B cell (primary cell): ENCODE measurements at regions not wholly inside any gene's neighbourhood (a gene's known extent, or its start where the extent isn't known, plus 50 kb on each side); places are given as distances from the start of the nearest gene placed in this dataset.

Experiments
- ATAC-seq: fragments of 200-7000 bp; cut with Tn5 transposase; one replicate; pipeline ENCODE4 v1.10.0; 2021; ENCODE audit warnings: low read depth, mild to moderate bottlenecking, moderate number of reproducible peaks, moderate library complexity
- CTCF ChIA-PET: fragments of 350-600 bp; sonication (Branson Sonifier 250); formaldehyde crosslinking; loops from one replicate; lab custom pipeline; 2021; ENCODE audit warnings: antibody characterized with exemption, inconsistent platforms; lab: Charles Lee
- POLR2A ChIA-PET: fragments of 350-600 bp; sonication (Branson Sonifier 250); formaldehyde crosslinking; loops from one replicate; lab custom pipeline; 2021; ENCODE audit warnings: antibody characterized with exemption; lab: Charles Lee
- DNase-seq: peaks from one replicate; pipeline ENCODE4 v3.0.0; 2013
- H2AFZ ChIP-seq: 2 replicates; pipeline ENCODE4 v1.6.1; 2012; ENCODE audit warnings: mild to moderate bottlenecking, low read depth, low read length; ENCODE audit not compliant: insufficient read depth, poor library complexity, severe bottlenecking
- H3K27ac ChIP-seq, 2 donors: 1 replicate in 1 of 2; 2 replicates in 1 of 2; pipeline ENCODE4 v1.5.1; 2012 to 2013; ENCODE audit warnings: low read length in 2 of 2, mild to moderate bottlenecking in 2 of 2, moderate library complexity in 1 of 2
- H3K27me3 ChIP-seq, 4 experiments: fragments of 200-600 bp in 1 of 4; sonication (generic) in 1 of 4; replicated peaks in 1 of 4; 1 replicate in 2 of 4; 2 replicates in 2 of 4; pipeline versions ENCODE4 v1.6.1 to v1.7.0; 2013 to 2016; ENCODE audit warnings: low read length in 3 of 4, mild to moderate bottlenecking in 2 of 4, mixed read lengths in 1 of 4, moderate library complexity in 1 of 4; ENCODE audit not compliant: insufficient read depth in 4 of 4, control insufficient read depth in 3 of 4; ENCODE audit errors: control extremely low read depth in 1 of 4
- H3K36me3 ChIP-seq, 2 experiments: replicated peaks in 1 of 2; 1 replicate in 1 of 2; 2 replicates in 1 of 2; pipeline versions ENCODE4 v1.6.1 to v1.7.1; 2013; ENCODE audit warnings: low read length in 1 of 2; ENCODE audit not compliant: insufficient read depth in 2 of 2, control insufficient read depth in 1 of 2; ENCODE audit errors: control extremely low read depth in 1 of 2, extremely low read depth in 1 of 2
- H3K4me1 ChIP-seq, 2 donors: fragments of 200-600 bp in 1 of 2; sonication (generic) in 1 of 2; 1 replicate in 1 of 2; 2 replicates in 1 of 2; pipeline versions ENCODE4 v1.5.1 to v1.6.1; 2013 to 2017; ENCODE audit warnings: low read length in 2 of 2; ENCODE audit not compliant: control insufficient read depth in 2 of 2, insufficient read depth in 2 of 2
- H3K4me2 ChIP-seq: replicated peaks from 2 replicates; pipeline ENCODE3; 2012; ENCODE audit warnings: mild to moderate bottlenecking, low read depth, low read length; ENCODE audit not compliant: poor library complexity, severe bottlenecking
- H3K4me3 ChIP-seq, 5 experiments: fragments of 200-600 bp in 1 of 5; sonication (generic) in 1 of 5; 1 replicate in 3 of 5; 2 replicates in 2 of 5; pipeline versions ENCODE4 v1.5.1 to v1.7.0; 2011 to 2016; ENCODE audit warnings: low read length in 4 of 5, mild to moderate bottlenecking in 4 of 5, low read depth in 2 of 5, control low read depth in 1 of 5, moderate library complexity in 1 of 5; ENCODE audit not compliant: insufficient read depth in 1 of 5; ENCODE audit errors: control extremely low read depth in 1 of 5, extremely low read depth in 1 of 5
- H3K79me2 ChIP-seq: fragments of 200-600 bp; sonication (generic); one replicate; pipeline ENCODE4 v1.6.0; 2016; ENCODE audit warnings: low read length; ENCODE audit not compliant: control insufficient read depth, insufficient read depth
- H3K9ac ChIP-seq: fragments of 200-600 bp; sonication (generic); 2 replicates; pipeline ENCODE4 v1.6.1; 2017; ENCODE audit warnings: mild to moderate bottlenecking, low read length, moderate library complexity
- H3K9me3 ChIP-seq, 3 donors: one replicate each; pipeline versions ENCODE4 v1.6.1 to v1.7.1; 2013; ENCODE audit warnings: low read length in 2 of 3; ENCODE audit not compliant: control insufficient read depth in 2 of 3, insufficient read depth in 1 of 3; ENCODE audit errors: control extremely low read depth in 1 of 3
- H4K20me1 ChIP-seq: 2 replicates; pipeline ENCODE4 v1.6.0; 2012; ENCODE audit warnings: mild to moderate bottlenecking, low read length; ENCODE audit not compliant: insufficient read depth, control insufficient read depth, poor library complexity, severe bottlenecking
- H3K27ac Mint-ChIP-seq: one replicate; pipeline ENCODE4 v1.8.0; 2021; ENCODE audit warnings: mixed read lengths
- H3K27me3 Mint-ChIP-seq: one replicate; pipeline ENCODE4 v1.8.0; 2021; ENCODE audit warnings: mixed read lengths
- H3K4me1 Mint-ChIP-seq: one replicate; pipeline ENCODE4 v1.8.0; 2021; ENCODE audit warnings: mixed read lengths
- H3K4me3 Mint-ChIP-seq: one replicate; pipeline ENCODE4 v1.8.0; 2021; ENCODE audit warnings: mixed read lengths
- H3K9me3 Mint-ChIP-seq: one replicate; pipeline ENCODE4 v1.8.0; 2022; ENCODE audit warnings: mixed read lengths; ENCODE audit not compliant: insufficient read depth
- EZH2 ChIP-seq: IDR thresholded peaks from 2 replicates; pipeline ENCODE4 v1.6.1; 2012; ENCODE audit warnings: borderline replicate concordance, low read depth, mild to moderate bottlenecking, moderate library complexity, low read length; ENCODE audit not compliant: insufficient read depth, poor library complexity, severe bottlenecking
- WGBS: methylation state at CpG from one replicate; pipeline ENCODE4 v1.1.5; 2013; ENCODE audit warnings: missing lambda C conversion rate; ENCODE audit not compliant: insufficient coverage; 5-methylcytosine and 5-hydroxymethylcytosine counted together
- intact Hi-C: fragments of 100-400 bp; cut with micrococcal nuclease; formaldehyde crosslinking; loops from one replicate; pipeline ENCODE4 v1.10.0; 2022
- TF ChIP-seq, protein P1 (sequence below): fragments of 200-600 bp; IDR thresholded peaks from one replicate; pipeline ENCODE4 v1.8.0; 2022; ENCODE audit warnings: antibody characterized with exemption, mild to moderate bottlenecking

DNA sequence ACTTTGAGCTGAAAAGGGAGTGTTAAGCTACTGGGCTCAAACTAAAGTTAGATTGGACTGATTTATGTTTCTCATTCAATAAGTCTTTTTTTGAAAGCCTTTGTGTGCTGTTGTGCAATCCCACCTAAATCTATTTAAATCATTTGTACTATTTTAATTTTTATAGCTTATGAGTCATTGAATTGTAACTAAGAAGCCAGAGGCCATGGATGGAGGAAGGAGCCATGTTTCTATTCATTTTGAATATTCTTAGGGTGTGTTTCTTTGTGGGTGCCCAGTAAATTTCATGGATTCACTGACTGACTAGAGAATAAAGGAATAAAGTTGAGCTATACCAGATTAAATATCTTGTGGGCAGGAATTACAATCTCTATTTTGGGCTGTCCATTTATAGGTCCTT is 238.5 kb downstream of the KIF4B start:
- peaks cover 6% of the 10 kb centered on the region for H3K27me3 Mint-ChIP-seq
- Histone ChIP-seq H2AFZ (no peak overlapping the region), H3K79me2 (no peaks in the 10 kb centered on the region), H3K9ac (no peak overlapping the region), H3K27me3 (no peaks in the 10 kb centered on the region), H3K36me3 (no peaks in the 10 kb centered on the region), H3K9me3 (no peaks in the 10 kb centered on the region), H3K4me2 (no peak overlapping the region), H3K4me1 (no peaks in the 10 kb centered on the region), H4K20me1 (no peaks in the 10 kb centered on the region), H3K4me3 (no peak overlapping the region), H3K27ac (no peak overlapping the region)
- intact Hi-C loops, result no loop called here
- DNase-seq, result no peak
- ATAC-seq, result no peak
- no peaks in the 10 kb centered on the region for H3K9me3 Mint-ChIP-seq
- no peak overlapping the region for H3K4me3 Mint-ChIP-seq
- H3K4me1 Mint-ChIP-seq, result no peaks in the 10 kb centered on the region
- H3K27ac Mint-ChIP-seq, result no peak overlapping the region
- POLR2A ChIA-PET, result no interaction called here
- CTCF ChIA-PET, result no interaction called here
- TF ChIP-seq, protein P1, sequence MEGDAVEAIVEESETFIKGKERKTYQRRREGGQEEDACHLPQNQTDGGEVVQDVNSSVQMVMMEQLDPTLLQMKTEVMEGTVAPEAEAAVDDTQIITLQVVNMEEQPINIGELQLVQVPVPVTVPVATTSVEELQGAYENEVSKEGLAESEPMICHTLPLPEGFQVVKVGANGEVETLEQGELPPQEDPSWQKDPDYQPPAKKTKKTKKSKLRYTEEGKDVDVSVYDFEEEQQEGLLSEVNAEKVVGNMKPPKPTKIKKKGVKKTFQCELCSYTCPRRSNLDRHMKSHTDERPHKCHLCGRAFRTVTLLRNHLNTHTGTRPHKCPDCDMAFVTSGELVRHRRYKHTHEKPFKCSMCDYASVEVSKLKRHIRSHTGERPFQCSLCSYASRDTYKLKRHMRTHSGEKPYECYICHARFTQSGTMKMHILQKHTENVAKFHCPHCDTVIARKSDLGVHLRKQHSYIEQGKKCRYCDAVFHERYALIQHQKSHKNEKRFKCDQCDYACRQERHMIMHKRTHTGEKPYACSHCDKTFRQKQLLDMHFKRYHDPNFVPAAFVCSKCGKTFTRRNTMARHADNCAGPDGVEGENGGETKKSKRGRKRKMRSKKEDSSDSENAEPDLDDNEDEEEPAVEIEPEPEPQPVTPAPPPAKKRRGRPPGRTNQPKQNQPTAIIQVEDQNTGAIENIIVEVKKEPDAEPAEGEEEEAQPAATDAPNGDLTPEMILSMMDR, result no peak
- no peak for TF ChIP-seq EZH2

DNA sequence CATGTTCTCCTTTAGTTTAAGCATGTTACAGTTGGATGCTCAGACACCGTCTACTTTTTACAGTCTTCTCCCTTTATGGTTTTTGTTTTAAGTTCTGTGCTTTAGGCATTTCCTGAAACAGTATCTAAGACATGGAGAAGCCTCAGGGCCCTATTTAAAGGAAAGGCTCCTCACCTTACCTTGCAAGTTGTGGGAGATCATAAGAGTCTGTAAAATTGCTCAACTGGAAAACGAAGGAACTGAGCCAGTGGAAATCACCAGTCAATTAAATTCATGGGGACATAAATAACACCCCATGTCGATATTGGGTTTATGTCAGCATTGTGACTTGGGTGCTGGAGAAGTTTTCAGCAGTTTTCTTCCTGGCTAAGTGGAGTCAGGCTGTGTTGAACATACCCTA is 239.2 kb downstream of the KIF4B start:
- no peak for TF ChIP-seq EZH2
- TF ChIP-seq, protein P1, result no peak
- no peak overlapping the region for H3K4me3 ChIP-seq
- CTCF ChIA-PET, result no interaction called here
- intact Hi-C loops, result no loop called here
- POLR2A ChIA-PET, result no interaction called here
- no peak for DNase-seq
- no peak overlapping the region for H2AFZ ChIP-seq
- no peak overlapping the region for H3K27ac ChIP-seq
- no peak overlapping the region for H3K27ac Mint-ChIP-seq
- no peak for ATAC-seq
- no peaks in the 10 kb centered on the region for H3K79me2 ChIP-seq
- H3K36me3 ChIP-seq, result no peaks in the 10 kb centered on the region
- no CpG with 5 or more reads among the region's 3 CpGs for WGBS
- no peaks in the 10 kb centered on the region for H3K9me3 ChIP-seq
- H4K20me1 ChIP-seq, result no peaks in the 10 kb centered on the region
- no peak overlapping the region for H3K4me2 ChIP-seq
- no peaks in the 10 kb centered on the region for H3K27me3 ChIP-seq
- H3K4me1 ChIP-seq, result no peaks in the 10 kb centered on the region
- peaks cover 6% of the 10 kb centered on the region for H3K27me3 Mint-ChIP-seq
- H3K4me3 Mint-ChIP-seq, result no peak overlapping the region
- H3K9me3 Mint-ChIP-seq, result no peaks in the 10 kb centered on the region
- H3K9ac ChIP-seq, result no peak overlapping the region
- no peaks in the 10 kb centered on the region for H3K4me1 Mint-ChIP-seq
